ENCODE measurements at regions not wholly inside any gene's neighbourhood (a gene's known extent, or its start where the extent isn't known, plus 50 kb on each side); places are given as distances from the start of the nearest gene placed in this dataset.

DNA sequence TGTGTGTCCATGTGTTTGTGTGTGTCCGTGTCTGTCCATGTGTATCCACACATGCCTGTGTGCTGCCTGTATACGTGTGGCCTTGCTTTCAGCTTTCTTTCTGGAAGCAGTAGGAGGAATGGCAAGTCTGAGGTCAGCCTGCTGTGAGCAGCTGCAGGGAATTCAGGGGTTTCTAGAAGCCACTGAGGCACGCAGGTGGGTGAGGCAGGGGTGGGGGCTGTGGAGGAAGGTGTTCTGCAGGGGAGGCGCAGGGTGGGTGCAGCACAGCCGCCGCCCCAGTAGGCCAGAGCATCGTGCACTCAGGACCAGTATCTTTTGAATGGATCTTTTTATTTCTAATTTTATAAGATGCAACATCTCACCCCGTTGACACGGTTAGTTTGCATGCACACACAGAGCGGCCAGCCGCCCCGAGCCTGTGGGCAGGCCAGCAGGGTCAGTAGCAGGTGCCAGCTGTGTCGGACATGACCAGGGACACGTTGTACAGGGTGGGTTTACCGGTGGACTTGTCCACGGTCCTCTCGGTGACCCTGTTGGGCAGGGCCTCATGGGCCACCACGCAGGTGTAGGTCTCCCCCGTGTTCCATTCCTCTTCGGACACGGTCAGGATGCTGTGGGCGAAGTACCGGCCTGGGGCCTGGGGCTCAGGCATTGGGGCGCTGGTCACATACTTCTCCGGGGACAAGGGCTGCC, 327.7 kb downstream of the TMEM121 start:
- TF ChIP-seq, protein P1, sequence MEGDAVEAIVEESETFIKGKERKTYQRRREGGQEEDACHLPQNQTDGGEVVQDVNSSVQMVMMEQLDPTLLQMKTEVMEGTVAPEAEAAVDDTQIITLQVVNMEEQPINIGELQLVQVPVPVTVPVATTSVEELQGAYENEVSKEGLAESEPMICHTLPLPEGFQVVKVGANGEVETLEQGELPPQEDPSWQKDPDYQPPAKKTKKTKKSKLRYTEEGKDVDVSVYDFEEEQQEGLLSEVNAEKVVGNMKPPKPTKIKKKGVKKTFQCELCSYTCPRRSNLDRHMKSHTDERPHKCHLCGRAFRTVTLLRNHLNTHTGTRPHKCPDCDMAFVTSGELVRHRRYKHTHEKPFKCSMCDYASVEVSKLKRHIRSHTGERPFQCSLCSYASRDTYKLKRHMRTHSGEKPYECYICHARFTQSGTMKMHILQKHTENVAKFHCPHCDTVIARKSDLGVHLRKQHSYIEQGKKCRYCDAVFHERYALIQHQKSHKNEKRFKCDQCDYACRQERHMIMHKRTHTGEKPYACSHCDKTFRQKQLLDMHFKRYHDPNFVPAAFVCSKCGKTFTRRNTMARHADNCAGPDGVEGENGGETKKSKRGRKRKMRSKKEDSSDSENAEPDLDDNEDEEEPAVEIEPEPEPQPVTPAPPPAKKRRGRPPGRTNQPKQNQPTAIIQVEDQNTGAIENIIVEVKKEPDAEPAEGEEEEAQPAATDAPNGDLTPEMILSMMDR (IDR thresholded peaks at IDR 0.05), result no peak
- TF ChIP-seq POLR2AphosphoS5 (IDR thresholded peaks at IDR 0.05), result no peak

Data from stomach (tissue), 4 donors.